Right lobe of liver (tissue), 4 donors: ENCODE measurements at regions not wholly inside any gene's neighbourhood (a gene's known extent, or its start where the extent isn't known, plus 50 kb on each side); places are given as distances from the start of the nearest gene placed in this dataset.

Source experiments
- POLR2A ChIP-seq: fragments of 450-650 bp; IDR thresholded peaks from one replicate; pipeline ENCODE4 v1.6.1; 2017; ENCODE audit warnings: antibody characterized with exemption, mild to moderate bottlenecking
- TF ChIP-seq, protein P1 (sequence below), 4 donors: fragments of 200-600 bp in 3 of 4; fragments of 450-650 bp in 1 of 4; IDR thresholded peaks; one replicate each; pipeline versions ENCODE4 v1.5.1 to v1.8.0; 2016 to 2022; ENCODE audit warnings: antibody characterized with exemption in 4 of 4, mild to moderate bottlenecking in 2 of 4
- donor health status: DM: no; HTN: no; CAD: no.
- donor health status: DM: no; HTN: no; CAD: no.
- donor health status: DM: no; HTN: yes; CAD: no.

DNA sequence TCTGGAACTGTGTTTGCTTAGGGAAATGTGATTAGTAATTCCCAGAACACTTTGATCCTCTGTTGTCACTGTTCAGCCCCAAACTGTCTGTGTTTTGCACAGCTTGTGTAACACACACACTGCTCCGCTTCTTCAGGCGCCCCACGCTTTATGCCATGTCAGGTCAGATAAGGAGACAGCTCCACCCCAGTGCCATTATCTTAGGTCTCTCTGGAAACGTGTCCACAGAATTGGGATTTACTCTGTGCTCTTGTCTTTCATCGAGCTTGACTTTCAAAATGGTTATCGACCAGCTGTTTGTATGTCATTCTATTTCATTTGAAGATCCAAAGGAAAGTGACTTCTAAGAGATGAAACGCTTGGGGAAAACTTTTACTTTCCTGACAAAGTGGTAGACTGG lies 106.4 kb upstream of the SSTR4 start:
- TF ChIP-seq, protein P1, sequence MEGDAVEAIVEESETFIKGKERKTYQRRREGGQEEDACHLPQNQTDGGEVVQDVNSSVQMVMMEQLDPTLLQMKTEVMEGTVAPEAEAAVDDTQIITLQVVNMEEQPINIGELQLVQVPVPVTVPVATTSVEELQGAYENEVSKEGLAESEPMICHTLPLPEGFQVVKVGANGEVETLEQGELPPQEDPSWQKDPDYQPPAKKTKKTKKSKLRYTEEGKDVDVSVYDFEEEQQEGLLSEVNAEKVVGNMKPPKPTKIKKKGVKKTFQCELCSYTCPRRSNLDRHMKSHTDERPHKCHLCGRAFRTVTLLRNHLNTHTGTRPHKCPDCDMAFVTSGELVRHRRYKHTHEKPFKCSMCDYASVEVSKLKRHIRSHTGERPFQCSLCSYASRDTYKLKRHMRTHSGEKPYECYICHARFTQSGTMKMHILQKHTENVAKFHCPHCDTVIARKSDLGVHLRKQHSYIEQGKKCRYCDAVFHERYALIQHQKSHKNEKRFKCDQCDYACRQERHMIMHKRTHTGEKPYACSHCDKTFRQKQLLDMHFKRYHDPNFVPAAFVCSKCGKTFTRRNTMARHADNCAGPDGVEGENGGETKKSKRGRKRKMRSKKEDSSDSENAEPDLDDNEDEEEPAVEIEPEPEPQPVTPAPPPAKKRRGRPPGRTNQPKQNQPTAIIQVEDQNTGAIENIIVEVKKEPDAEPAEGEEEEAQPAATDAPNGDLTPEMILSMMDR (IDR thresholded peaks at IDR 0.05), result no peak
- TF ChIP-seq POLR2A, result no peak
